Mucosa of stomach (tissue), 1 donor: ENCODE measurements at regions not wholly inside any gene's neighbourhood (a gene's known extent, or its start where the extent isn't known, plus 50 kb on each side); places are given as distances from the start of the nearest gene placed in this dataset.

ENCODE experiments used
- H3K27me3 ChIP-seq: one replicate; pipeline ENCODE4 v1.7.0; 2013; ENCODE audit warnings: mild to moderate bottlenecking, low read length; ENCODE audit not compliant: control insufficient read depth, insufficient read depth
- H3K36me3 ChIP-seq: one replicate; pipeline ENCODE4 v1.7.0; 2013; ENCODE audit warnings: low read length; ENCODE audit not compliant: control insufficient read depth, insufficient read depth
- H3K4me1 ChIP-seq: one replicate; pipeline ENCODE4 v1.7.0; 2013; ENCODE audit warnings: mild to moderate bottlenecking, low read length; ENCODE audit not compliant: control insufficient read depth, insufficient read depth
- H3K4me3 ChIP-seq: one replicate; pipeline ENCODE4 v1.7.0; 2013; ENCODE audit warnings: low read length
- H3K9ac ChIP-seq: one replicate; pipeline ENCODE4 v1.7.0; 2013; ENCODE audit warnings: mild to moderate bottlenecking, low read length, moderate library complexity
- H3K9me3 ChIP-seq: one replicate; pipeline ENCODE4 v1.7.0; 2013; ENCODE audit warnings: mild to moderate bottlenecking, low read length, moderate library complexity; ENCODE audit not compliant: control insufficient read depth
- donor health status: Pancreatic carcinoma.

GRCh38 chr15:70336425-70337009 lies 238.8 kb upstream of the TLE3 start:
- Histone ChIP-seq H3K27me3 (no peaks in the 10 kb centered on the region), H3K36me3 (no peaks in the 10 kb centered on the region), H3K9ac (no peak overlapping the region), H3K4me1 (no peaks in the 10 kb centered on the region), H3K4me3 (no peak overlapping the region), H3K9me3 (no peaks in the 10 kb centered on the region)

DNA sequence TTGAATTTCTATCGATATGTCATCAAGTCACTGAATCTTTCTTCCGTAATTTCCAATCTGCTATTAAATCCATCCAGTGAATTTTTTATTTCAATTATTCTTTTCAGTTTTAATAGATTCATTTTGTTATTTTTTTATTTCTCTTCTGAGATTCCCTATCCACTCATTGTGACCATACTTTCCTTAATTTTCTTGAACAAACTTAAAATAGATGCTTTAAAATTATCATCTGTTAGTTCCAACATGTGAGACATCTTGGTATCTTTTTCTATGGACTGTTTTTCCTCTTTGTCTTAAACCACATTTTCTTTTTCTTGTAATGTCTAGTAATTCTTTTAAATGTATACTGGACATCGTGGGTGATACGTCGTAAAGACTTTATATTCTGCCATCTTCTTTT lies 236.6 kb upstream of the TLE3 start:
- no peak overlapping the region for H3K9ac ChIP-seq
- H3K4me1 ChIP-seq = no peaks in the 10 kb centered on the region
- no peaks in the 10 kb centered on the region for H3K27me3 ChIP-seq
- no peaks in the 10 kb centered on the region for H3K36me3 ChIP-seq
- no peak overlapping the region for H3K4me3 ChIP-seq
- H3K9me3 ChIP-seq = no peaks in the 10 kb centered on the region

DNA sequence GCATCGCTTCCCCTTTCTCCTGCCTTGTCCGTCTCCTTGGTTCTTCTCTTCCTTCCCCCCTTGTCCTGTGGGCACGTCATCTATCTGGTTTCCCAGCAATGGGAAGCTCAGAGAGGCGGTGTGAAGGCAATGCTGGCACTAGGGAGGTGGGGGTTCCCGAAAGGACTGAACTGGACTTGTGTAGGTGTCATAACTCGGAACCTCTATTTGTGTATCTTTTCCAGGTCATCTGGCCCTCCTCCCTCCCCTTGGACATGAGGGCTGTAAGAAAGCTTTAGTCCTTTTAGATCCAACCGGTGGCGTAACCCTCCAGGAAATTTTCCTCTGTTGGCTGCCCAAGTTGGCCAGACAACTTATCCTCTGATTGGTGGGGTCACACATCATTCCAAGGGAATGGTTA lies 231.5 kb upstream of the TLE3 start:
- Histone ChIP-seq H3K27me3 (no peaks in the 10 kb centered on the region), H3K4me3 (no peak overlapping the region), H3K36me3 (no peaks in the 10 kb centered on the region), H3K4me1 (peaks cover 8% of the 10 kb centered on the region), H3K9me3 (no peaks in the 10 kb centered on the region), H3K9ac (no peak overlapping the region)

DNA sequence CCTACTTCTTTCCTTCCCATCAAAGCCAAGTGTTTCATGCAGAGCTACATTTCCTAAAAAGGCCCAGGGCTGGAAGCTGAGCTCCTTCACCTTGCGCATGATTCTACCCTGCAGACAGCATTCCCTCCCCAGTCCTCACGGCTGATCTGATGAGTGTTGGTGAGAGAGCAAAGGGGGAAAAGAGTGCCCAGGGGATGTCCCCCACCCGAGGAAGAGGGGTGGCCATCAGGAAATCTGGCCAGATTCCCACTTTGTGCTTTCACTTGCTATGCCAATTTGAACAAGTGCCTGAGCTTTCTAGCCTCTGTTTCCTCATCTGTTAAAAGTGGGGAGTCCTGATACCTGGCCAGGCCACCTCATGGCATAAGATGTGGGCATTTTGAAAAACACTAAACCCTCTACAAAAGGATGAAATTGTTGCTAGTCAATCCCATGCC lies 231.0 kb upstream of the TLE3 start:
- H3K36me3 ChIP-seq = no peaks in the 10 kb centered on the region
- no peak overlapping the region for H3K9ac ChIP-seq
- no peak overlapping the region for H3K4me3 ChIP-seq
- peaks cover 12% of the 10 kb centered on the region for H3K4me1 ChIP-seq
- no peaks in the 10 kb centered on the region for H3K27me3 ChIP-seq
- no peaks in the 10 kb centered on the region for H3K9me3 ChIP-seq

DNA sequence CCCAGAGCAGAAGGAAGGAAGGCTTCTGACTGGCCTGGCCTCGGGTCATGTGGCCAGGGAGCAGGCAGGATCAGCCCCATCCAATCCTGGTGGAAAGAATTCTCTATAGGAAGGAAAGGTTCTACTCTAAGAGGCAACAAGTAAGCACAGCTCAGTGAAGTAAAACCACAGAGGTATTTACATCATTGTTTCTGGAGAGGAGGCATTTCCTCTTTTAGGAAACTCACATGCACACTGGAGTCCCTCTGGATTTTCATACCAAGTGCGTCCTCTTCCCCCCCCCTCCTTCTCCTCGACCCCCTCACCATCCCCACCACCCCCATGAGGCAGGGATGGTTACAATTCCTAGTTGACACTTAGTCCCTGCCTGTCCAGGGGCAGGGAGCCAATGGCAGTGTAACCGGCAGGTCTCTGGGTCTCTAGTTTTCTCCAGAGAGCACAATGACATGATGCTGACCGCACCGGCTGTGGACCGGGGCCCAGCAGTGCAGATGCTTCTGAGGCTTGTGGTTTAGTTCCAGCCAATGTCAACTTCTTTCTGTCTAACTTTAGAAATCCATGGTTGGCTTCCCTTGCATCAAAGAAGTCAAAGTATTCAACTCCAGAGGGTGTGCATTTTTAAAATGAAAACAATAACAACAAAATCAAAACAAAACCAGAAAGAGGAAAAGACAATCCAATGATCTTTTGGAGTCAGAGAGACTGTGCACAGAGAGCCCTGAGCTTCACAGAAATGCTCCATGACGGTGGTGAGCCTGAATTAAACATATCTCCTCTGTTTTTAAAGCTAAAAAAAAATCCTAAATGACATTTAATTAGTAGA lies 230.3 kb upstream of the TLE3 start:
- no peaks in the 10 kb centered on the region for H3K36me3 ChIP-seq
- peaks cover 18% of the 10 kb centered on the region for H3K4me1 ChIP-seq
- no peak overlapping the region for H3K9ac ChIP-seq
- H3K9me3 ChIP-seq = no peaks in the 10 kb centered on the region
- no peaks in the 10 kb centered on the region for H3K27me3 ChIP-seq
- H3K4me3 ChIP-seq = no peak overlapping the region

- Histone ChIP-seq H3K4me3 (no peak overlapping the region), H3K4me1 (peaks cover 25% of the 10 kb centered on the region), H3K36me3 (no peaks in the 10 kb centered on the region), H3K27me3 (no peaks in the 10 kb centered on the region), H3K9me3 (peaks cover 4% of the 10 kb centered on the region), H3K9ac (no peak overlapping the region)
Measured at GRCh38 chr15:70327328-70327855, 229.7 kb upstream of the TLE3 start.

DNA sequence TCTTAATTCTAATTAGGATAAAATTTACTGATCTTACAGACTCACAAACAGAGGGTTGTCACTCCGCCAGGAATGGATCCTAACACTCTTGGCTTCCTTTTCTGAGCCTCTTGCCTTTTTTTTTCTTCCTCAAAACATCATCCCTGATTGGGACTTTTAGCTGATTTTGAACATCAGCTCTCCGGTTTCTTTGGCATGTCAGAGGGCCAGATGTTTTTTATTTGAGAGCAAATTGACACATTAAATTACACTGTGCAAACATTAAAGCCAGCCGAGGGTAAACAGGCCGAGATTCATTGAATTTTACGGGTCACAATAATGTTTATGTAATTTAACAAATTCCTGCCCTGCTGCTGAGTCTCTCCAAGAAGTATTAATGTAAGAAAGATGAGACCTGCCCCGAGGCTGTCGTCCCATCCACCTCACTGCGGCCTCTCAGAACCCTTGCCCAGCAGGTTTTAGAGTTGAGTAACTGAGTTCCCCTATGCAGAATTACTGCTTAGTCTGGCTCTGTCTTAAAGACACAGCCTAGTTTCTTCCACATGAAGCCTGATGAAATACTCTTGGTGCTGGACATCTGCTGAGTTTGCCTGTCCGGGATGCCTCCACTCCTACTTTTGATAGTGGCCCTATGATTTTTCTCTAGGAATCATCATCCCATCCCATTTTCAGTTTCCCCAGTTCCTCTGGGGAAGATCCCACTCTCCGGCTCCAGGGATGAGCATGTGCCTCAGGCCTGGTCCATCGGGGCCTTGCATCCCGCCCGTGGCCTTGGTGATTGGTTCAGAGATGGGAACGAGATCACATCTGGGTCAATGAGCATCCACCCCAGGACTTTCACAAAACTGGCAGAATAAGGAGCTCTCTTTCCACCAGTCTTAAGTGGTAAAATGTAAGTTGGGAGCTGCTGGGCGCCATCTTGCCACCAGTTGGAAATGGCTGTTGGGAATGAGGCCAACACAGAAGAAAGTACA lies 226.6 kb upstream of the TLE3 start:
- Histone ChIP-seq H3K4me1 (peaks cover 56% of the 10 kb centered on the region), H3K9ac (no peak overlapping the region), H3K4me3 (no peak overlapping the region), H3K27me3 (no peaks in the 10 kb centered on the region), H3K36me3 (no peaks in the 10 kb centered on the region), H3K9me3 (peaks cover 5% of the 10 kb centered on the region)

DNA sequence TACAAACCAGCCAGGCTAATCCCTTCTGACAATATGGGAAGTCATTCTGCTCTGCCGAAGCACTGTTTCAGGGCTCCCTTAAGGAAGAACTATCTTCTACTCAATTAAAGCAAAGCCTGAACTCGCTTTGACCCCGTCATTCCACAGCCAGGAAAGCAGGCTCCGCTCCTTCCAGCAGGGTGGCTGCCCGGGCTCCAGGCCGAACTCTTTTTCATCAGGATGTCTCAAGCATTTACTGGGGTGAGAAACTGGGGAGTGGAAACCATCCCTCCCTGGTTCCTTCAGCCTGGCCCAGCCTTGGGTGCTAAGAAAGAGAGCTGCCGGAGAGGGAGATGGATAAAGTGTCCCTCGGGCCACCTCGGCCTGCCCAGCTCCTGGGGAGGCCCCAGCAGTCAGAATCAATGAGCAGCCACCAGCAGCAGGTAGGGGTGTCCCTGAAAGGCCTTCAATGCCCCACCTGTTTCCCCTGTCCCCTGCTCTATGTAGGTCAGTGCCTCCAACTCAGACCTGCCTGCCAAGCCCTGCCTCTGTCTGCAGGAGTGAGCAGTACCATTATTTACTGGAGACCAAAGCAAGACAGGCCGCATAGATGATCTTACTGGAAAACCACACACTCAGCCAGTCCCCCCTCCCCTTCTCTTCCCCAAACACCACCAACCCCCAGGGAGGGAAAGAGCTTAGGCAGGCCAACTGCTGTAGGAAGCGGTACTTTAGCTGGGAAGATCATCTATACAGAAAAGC lies 225.6 kb upstream of the TLE3 start:
- Histone ChIP-seq H3K4me3 (no peak overlapping the region), H3K36me3 (no peaks in the 10 kb centered on the region), H3K9me3 (peaks cover 5% of the 10 kb centered on the region), H3K27me3 (no peaks in the 10 kb centered on the region), H3K9ac (no peak overlapping the region), H3K4me1 (peaks cover 56% of the 10 kb centered on the region)

DNA sequence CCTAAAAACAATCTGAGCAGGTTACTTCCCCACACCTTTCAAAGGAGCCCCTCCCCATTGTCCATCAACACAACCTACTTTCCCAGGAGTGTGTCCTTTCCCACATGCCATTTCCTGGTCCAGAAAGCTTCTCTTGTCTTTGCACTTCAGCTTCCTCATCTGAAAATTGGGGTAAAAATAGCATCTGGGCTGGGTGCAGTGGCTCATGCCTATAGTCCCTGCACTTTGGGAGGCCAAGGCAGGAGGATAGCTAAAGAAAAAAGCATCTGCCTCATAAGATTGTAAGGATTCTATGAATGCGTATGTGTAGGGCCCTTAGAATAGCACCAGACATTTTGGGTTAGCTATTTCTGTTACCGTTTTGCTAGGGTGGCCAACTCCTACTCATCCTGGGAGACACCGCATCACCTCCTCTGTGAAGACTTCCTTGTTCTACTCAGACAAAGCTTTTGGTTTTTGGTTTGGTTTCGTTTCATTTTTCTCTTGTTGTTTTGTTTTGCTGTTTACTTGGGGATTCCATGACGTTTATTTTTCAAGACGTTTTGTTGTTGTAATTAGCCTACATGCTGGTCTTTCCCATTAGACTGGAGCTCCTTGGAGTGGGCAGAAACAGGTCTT lies 224.4 kb upstream of the TLE3 start:
- Histone ChIP-seq H3K4me3 (no peak overlapping the region), H3K36me3 (no peaks in the 10 kb centered on the region), H3K9me3 (peaks cover 5% of the 10 kb centered on the region), H3K4me1 (peaks cover 56% of the 10 kb centered on the region), H3K27me3 (no peaks in the 10 kb centered on the region), H3K9ac (no peak overlapping the region)

GRCh38 chr15:70321172-70321819 lies 223.6 kb upstream of the TLE3 start:
- Histone ChIP-seq H3K9me3 (peaks cover 5% of the 10 kb centered on the region), H3K4me1 (peaks cover 56% of the 10 kb centered on the region), H3K36me3 (no peaks in the 10 kb centered on the region), H3K4me3 (no peak overlapping the region), H3K27me3 (no peaks in the 10 kb centered on the region), H3K9ac (no peak overlapping the region)

GRCh38 chr15:70320482-70320881 lies 222.8 kb upstream of the TLE3 start:
- H3K4me3 ChIP-seq = no peak overlapping the region

More at GRCh38 chr15:70320482-70320881, 222.8 kb upstream of the TLE3 start:
- peaks cover 5% of the 10 kb centered on the region for H3K9me3 ChIP-seq
- no peaks in the 10 kb centered on the region for H3K36me3 ChIP-seq
- H3K4me1 ChIP-seq = peaks cover 56% of the 10 kb centered on the region
- H3K27me3 ChIP-seq = no peaks in the 10 kb centered on the region
- no peak overlapping the region for H3K9ac ChIP-seq
